Trophoblast cell (in vitro differentiated cells and primary cell): ENCODE measurements at regions not wholly inside any gene's neighbourhood (a gene's known extent, or its start where the extent isn't known, plus 50 kb on each side); places are given as distances from the start of the nearest gene placed in this dataset.

Source experiments
- DNase-seq, 2 donors: peaks; one replicate each; pipeline ENCODE4 v3.0.0-alpha.2; 2016
- H2AFZ ChIP-seq: 2 replicates; pipeline ENCODE4 v1.6.1; 2013; ENCODE audit warnings: low read length, moderate library complexity, mild to moderate bottlenecking; ENCODE audit not compliant: insufficient read depth, poor library complexity
- H2AK5ac ChIP-seq: 2 replicates; pipeline ENCODE4 v1.6.1; 2013; ENCODE audit warnings: mild to moderate bottlenecking, low read length
- H2BK120ac ChIP-seq: 2 replicates; pipeline ENCODE4 v1.6.1; 2013; ENCODE audit warnings: low read length, mild to moderate bottlenecking, moderate library complexity; ENCODE audit not compliant: insufficient read depth, poor library complexity
- H2BK12ac ChIP-seq: 2 replicates; pipeline ENCODE4 v1.6.1; 2013; ENCODE audit warnings: mild to moderate bottlenecking, low read length, moderate library complexity
- H2BK5ac ChIP-seq: 2 replicates; pipeline ENCODE4 v1.6.1; 2013; ENCODE audit warnings: low read length, low read depth, moderate library complexity, mild to moderate bottlenecking; ENCODE audit not compliant: poor library complexity
- H3K14ac ChIP-seq: 2 replicates; pipeline ENCODE4 v1.6.1; 2013; ENCODE audit warnings: mild to moderate bottlenecking, low read length
- H3K18ac ChIP-seq: 2 replicates; pipeline ENCODE4 v1.6.1; 2013; ENCODE audit warnings: mild to moderate bottlenecking, low read length
- H3K23ac ChIP-seq: 2 replicates; pipeline ENCODE4 v1.6.1; 2013; ENCODE audit warnings: low read length
- H3K27ac ChIP-seq: 2 replicates; pipeline ENCODE4 v1.5.1; 2013; ENCODE audit warnings: low read depth, mild to moderate bottlenecking, inconsistent platforms, low read length, moderate library complexity
- H3K27me3 ChIP-seq: 2 replicates; pipeline ENCODE4 v1.6.1; 2013; ENCODE audit warnings: inconsistent platforms, mild to moderate bottlenecking, low read length, moderate library complexity; ENCODE audit not compliant: insufficient read depth
- H3K36me3 ChIP-seq, 2 experiments: 1 replicate in 1 of 2; 2 replicates in 1 of 2; pipeline ENCODE4 v1.6.1; 2013; ENCODE audit warnings: low read length in 2 of 2, mild to moderate bottlenecking in 2 of 2, moderate library complexity in 1 of 2; ENCODE audit not compliant: insufficient read depth in 2 of 2, control insufficient read depth in 1 of 2
- H3K4ac ChIP-seq: 2 replicates; pipeline ENCODE4 v1.6.1; 2013; ENCODE audit warnings: low read depth, mild to moderate bottlenecking, low read length, moderate library complexity
- H3K4me1 ChIP-seq, 2 experiments: 1 replicate in 1 of 2; 2 replicates in 1 of 2; pipeline ENCODE4 v1.6.1; 2013; ENCODE audit warnings: low read length in 2 of 2, mild to moderate bottlenecking in 2 of 2, moderate library complexity in 1 of 2; ENCODE audit not compliant: insufficient read depth in 2 of 2, control insufficient read depth in 1 of 2
- H3K4me2 ChIP-seq: 2 replicates; pipeline ENCODE4 v1.6.1; 2013; ENCODE audit warnings: inconsistent platforms, mild to moderate bottlenecking, low read length, moderate library complexity
- H3K4me3 ChIP-seq: 2 replicates; pipeline ENCODE4 v1.5.1; 2013; ENCODE audit warnings: mild to moderate bottlenecking, low read depth, low read length, inconsistent platforms
- H3K79me1 ChIP-seq: one replicate; pipeline ENCODE4 v1.6.1; 2013; ENCODE audit warnings: low read length
- H3K79me2 ChIP-seq: 2 replicates; pipeline ENCODE4 v1.6.1; 2013; ENCODE audit warnings: low read length, mild to moderate bottlenecking; ENCODE audit not compliant: control insufficient read depth, insufficient read depth, poor library complexity
- H3K9ac ChIP-seq: 2 replicates; pipeline ENCODE4 v1.6.1; 2013; ENCODE audit warnings: mild to moderate bottlenecking, low read length
- H3K9me3 ChIP-seq: 2 replicates; pipeline ENCODE4 v1.6.1; 2013; ENCODE audit warnings: low read depth, mild to moderate bottlenecking, control low read depth, inconsistent platforms, low read length; ENCODE audit not compliant: insufficient read depth
- H4K12ac ChIP-seq: 2 replicates; pipeline ENCODE4 v1.6.1; 2013; ENCODE audit warnings: low read depth, mild to moderate bottlenecking, low read length, moderate library complexity
- H4K8ac ChIP-seq: 2 replicates; pipeline ENCODE4 v1.6.1; 2013; ENCODE audit warnings: low read depth, mild to moderate bottlenecking, low read length, moderate library complexity
- H4K91ac ChIP-seq: one replicate; pipeline ENCODE4 v1.6.1; 2013; ENCODE audit warnings: low read depth, mild to moderate bottlenecking, low read length, moderate library complexity
- WGBS: extraction: QIAGEN DNeasy Blood & Tissue Kit; methylation state at CpG from one replicate; pipeline ENCODE4 v1.1.7; 2013; ENCODE audit warnings: missing lambda C conversion rate; ENCODE audit not compliant: insufficient read length, insufficient coverage; ENCODE audit errors: extremely low coverage; 5-methylcytosine and 5-hydroxymethylcytosine counted together

GRCh38 chr6:139533573-139534471 lies 159.4 kb upstream of the CITED2 start:
- no peak overlapping the region for H2AK5ac ChIP-seq
- H3K4me3 ChIP-seq: no peak overlapping the region
- no peak overlapping the region for H3K14ac ChIP-seq
- peak overlapping the region; percentile 9 for H2BK12ac ChIP-seq
- H3K18ac ChIP-seq: no peak overlapping the region
- H2AFZ ChIP-seq: peak overlapping the region; percentile 10
- H3K36me3 ChIP-seq: peaks cover 0 to 2% of the 10 kb centered on the region in 2 experiments
- DNase-seq: peak; percentile 27 to 91
- H4K91ac ChIP-seq: peak overlapping the region; percentile 40
- no peak overlapping the region for H2BK5ac ChIP-seq
- no peak overlapping the region for H3K23ac ChIP-seq
- no CpG with 5 or more reads among the region's 11 CpGs for WGBS
- H3K4ac ChIP-seq: peak overlapping the region; percentile 5
- H3K4me2 ChIP-seq: no peak overlapping the region
- H2BK120ac ChIP-seq: peak overlapping the region; percentile 64
- H3K9me3 ChIP-seq: no peaks in the 10 kb centered on the region
- peaks cover 7% of the 10 kb centered on the region for H3K79me1 ChIP-seq
- H3K27me3 ChIP-seq: no peaks in the 10 kb centered on the region
- peak overlapping the region; percentile 51 for H4K8ac ChIP-seq
- H3K4me1 ChIP-seq: peaks cover 7% of the 10 kb centered on the region in 2 experiments
- no peak overlapping the region for H4K12ac ChIP-seq
- H3K79me2 ChIP-seq: no peaks in the 10 kb centered on the region
- peak overlapping the region; percentile 13 for H3K27ac ChIP-seq
- H3K9ac ChIP-seq: no peak overlapping the region

DNA sequence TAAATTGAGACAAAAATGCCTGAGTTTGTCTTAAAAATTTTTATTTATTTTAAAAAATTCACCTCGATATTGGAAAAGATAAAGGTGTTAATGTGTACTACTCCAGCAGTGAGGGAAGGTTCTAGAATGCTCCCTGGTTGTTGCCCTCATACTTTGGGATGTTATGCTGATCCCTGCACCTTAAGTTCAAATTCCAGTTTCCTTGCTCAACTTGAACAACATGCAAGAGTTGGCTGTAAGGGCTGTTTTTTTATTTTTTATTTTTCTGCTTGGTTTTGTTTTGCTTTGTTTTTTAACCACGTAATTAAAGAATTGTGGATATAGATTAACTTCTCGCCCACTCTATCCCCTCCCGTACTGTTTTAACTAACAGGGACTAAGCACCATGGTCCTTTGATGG lies 158.7 kb upstream of the CITED2 start:
- Histone ChIP-seq H3K27me3 (no peaks in the 10 kb centered on the region), H4K12ac (no peak overlapping the region), H2BK12ac (no peak overlapping the region), H3K4me3 (no peak overlapping the region), H3K14ac (no peak overlapping the region), H3K79me1 (peaks cover 7% of the 10 kb centered on the region), H3K18ac (no peak overlapping the region), H3K36me3 (peaks cover 0 to 2% of the 10 kb centered on the region in 2 experiments), H2AFZ (no peak overlapping the region), H3K4ac (no peak overlapping the region), H3K27ac (no peak overlapping the region), H2AK5ac (no peak overlapping the region), H2BK5ac (no peak overlapping the region), H3K9me3 (no peaks in the 10 kb centered on the region), H4K91ac (no peak overlapping the region), H2BK120ac (no peak overlapping the region), H3K23ac (no peak overlapping the region), H3K4me2 (no peak overlapping the region), H3K4me1 (peaks cover 7% of the 10 kb centered on the region in 2 experiments), H4K8ac (no peak overlapping the region), H3K9ac (no peak overlapping the region), H3K79me2 (no peaks in the 10 kb centered on the region)
- WGBS: no CpG with 5 or more reads among the region's 4 CpGs
- DNase-seq: peak in 1 of 2 donors; percentile 47

GRCh38 chr6:139531148-139532115 lies 157.0 kb upstream of the CITED2 start:
- no peak for DNase-seq
- Histone ChIP-seq H3K36me3 (peaks cover 0 to 2% of the 10 kb centered on the region in 2 experiments), H3K79me1 (peaks cover 8% of the 10 kb centered on the region), H3K9ac (no peak overlapping the region), H3K27ac (no peak overlapping the region), H4K91ac (peak overlapping the region; percentile 45), H3K14ac (no peak overlapping the region), H2AK5ac (no peak overlapping the region), H3K9me3 (no peaks in the 10 kb centered on the region), H3K4me3 (no peak overlapping the region), H3K4ac (no peak overlapping the region), H3K4me2 (no peak overlapping the region), H3K27me3 (no peaks in the 10 kb centered on the region), H4K12ac (no peak overlapping the region), H3K79me2 (no peaks in the 10 kb centered on the region), H2BK5ac (no peak overlapping the region), H4K8ac (no peak overlapping the region), H2AFZ (no peak overlapping the region), H2BK12ac (no peak overlapping the region), H2BK120ac (no peak overlapping the region), H3K4me1 (peaks cover 7% of the 10 kb centered on the region in 2 experiments), H3K18ac (no peak overlapping the region), H3K23ac (no peak overlapping the region)
- WGBS: no CpG with 5 or more reads among the region's 8 CpGs

DNA sequence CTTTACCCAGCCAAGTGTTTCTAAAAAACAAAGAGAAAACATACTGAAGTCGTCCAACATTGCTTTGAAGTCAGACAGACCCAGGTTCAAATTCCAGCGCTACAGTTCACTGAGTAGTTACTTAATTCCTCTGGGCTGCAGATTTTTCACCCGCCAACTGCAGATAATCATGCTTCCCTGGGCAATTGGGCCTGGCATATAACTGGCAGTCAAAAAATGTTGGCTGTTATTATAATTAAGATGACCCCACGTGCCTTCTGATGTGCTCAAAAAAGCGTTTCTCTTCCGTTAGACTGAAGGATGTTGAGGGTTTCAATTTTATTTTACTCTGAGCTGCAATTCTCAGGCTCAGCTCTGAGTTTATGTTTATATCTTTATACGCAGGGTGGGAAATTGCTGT lies 156.1 kb upstream of the CITED2 start:
- H4K12ac ChIP-seq: no peak overlapping the region
- WGBS: no CpG with 5 or more reads among the region's 7 CpGs
- no peak overlapping the region for H3K14ac ChIP-seq
- H3K79me2 ChIP-seq: no peaks in the 10 kb centered on the region
- DNase-seq: no peak
- H2AFZ ChIP-seq: no peak overlapping the region
- no peak overlapping the region for H3K4me3 ChIP-seq
- H3K27me3 ChIP-seq: no peaks in the 10 kb centered on the region
- H4K91ac ChIP-seq: peak overlapping the region; percentile 5
- H2AK5ac ChIP-seq: no peak overlapping the region
- no peak overlapping the region for H3K4me2 ChIP-seq
- no peak overlapping the region for H4K8ac ChIP-seq
- H3K4ac ChIP-seq: no peak overlapping the region
- peak overlapping the region; percentile 5 for H2BK12ac ChIP-seq
- H2BK120ac ChIP-seq: no peak overlapping the region
- peak overlapping the region; percentile 54 for H2BK5ac ChIP-seq
- H3K23ac ChIP-seq: no peak overlapping the region
- H3K18ac ChIP-seq: no peak overlapping the region
- no peak overlapping the region for H3K9ac ChIP-seq
- peaks cover 8% of the 10 kb centered on the region for H3K79me1 ChIP-seq
- H3K9me3 ChIP-seq: no peaks in the 10 kb centered on the region
- H3K4me1 ChIP-seq: peaks cover 7% of the 10 kb centered on the region in 2 experiments
- no peak overlapping the region for H3K27ac ChIP-seq
- peaks cover 0 to 2% of the 10 kb centered on the region in 2 experiments for H3K36me3 ChIP-seq
